ENCODE measurements at regions not wholly inside any gene's neighbourhood (a gene's known extent, or its start where the extent isn't known, plus 50 kb on each side); places are given as distances from the start of the nearest gene placed in this dataset.

DNA sequence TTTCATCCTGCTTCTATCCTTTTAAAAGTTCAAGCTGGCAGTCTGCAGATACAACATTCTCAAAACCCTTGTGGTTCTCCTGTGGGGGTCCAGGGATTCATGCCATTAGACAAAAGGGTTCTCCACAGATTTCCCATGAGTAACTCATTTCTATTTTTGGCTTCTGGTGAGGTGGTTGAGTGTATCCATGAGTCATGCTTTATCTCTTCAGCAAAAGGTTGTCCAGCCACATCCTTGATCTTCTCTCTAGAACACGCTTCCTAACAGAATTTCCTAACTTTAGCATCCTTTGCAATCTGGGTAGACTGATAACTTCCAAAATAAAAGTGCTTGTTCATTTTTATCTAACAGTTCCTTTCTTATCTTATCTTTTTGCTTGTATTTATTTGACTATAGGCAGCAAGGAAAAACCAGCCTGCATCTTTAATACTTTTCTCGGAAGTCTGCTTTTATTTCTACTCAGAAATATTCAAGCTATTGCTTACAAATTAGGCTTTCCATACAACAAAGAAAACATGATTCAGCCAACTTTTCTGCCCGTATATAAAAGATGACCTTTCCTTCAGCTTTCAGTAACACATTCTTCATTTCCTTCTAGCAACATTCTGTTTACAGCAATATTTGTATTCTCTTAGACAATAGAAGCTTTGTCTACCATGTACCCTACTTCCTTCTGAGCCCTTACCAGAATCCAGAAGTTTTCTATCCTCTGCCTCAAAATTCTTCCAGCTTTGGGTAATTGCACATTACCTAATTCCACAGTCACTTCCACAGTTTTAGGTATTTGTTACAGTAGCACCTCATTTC is 79.3 kb upstream of the IL6 start:
- Histone ChIP-seq H3K27ac (ENCODE audit: low read length) (no peak overlapping the region), H3K4me3 (ENCODE audit: low read depth in 2 of 2, low read length in 2 of 2) (no peak overlapping the region), H3K4me1 (ENCODE audit: control insufficient read depth, insufficient read depth, low read length) (no peaks in the 10 kb centered on the region), H3K27me3 (ENCODE audit: control insufficient read depth, insufficient read depth, low read length) (no peaks in the 10 kb centered on the region), H3K36me3 (ENCODE audit: control insufficient read depth, insufficient read depth, low read length) (no peaks in the 10 kb centered on the region), H3K9me3 (ENCODE audit: control insufficient read depth, insufficient read depth, low read depth, low read length) (peaks cover 52% of the 10 kb centered on the region)
- no peak for TF ChIP-seq POLR2AphosphoS5 (IDR thresholded peaks at IDR 0.05; ENCODE audit: low read depth, low read length)
- TF ChIP-seq, protein P1, sequence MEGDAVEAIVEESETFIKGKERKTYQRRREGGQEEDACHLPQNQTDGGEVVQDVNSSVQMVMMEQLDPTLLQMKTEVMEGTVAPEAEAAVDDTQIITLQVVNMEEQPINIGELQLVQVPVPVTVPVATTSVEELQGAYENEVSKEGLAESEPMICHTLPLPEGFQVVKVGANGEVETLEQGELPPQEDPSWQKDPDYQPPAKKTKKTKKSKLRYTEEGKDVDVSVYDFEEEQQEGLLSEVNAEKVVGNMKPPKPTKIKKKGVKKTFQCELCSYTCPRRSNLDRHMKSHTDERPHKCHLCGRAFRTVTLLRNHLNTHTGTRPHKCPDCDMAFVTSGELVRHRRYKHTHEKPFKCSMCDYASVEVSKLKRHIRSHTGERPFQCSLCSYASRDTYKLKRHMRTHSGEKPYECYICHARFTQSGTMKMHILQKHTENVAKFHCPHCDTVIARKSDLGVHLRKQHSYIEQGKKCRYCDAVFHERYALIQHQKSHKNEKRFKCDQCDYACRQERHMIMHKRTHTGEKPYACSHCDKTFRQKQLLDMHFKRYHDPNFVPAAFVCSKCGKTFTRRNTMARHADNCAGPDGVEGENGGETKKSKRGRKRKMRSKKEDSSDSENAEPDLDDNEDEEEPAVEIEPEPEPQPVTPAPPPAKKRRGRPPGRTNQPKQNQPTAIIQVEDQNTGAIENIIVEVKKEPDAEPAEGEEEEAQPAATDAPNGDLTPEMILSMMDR (IDR thresholded peaks at IDR 0.05): no peak
- TF ChIP-seq SIN3A (IDR thresholded peaks at IDR 0.05; ENCODE audit: borderline replicate concordance, insufficient read depth, low read depth, low read length): no peak
- TF ChIP-seq, protein P2, sequence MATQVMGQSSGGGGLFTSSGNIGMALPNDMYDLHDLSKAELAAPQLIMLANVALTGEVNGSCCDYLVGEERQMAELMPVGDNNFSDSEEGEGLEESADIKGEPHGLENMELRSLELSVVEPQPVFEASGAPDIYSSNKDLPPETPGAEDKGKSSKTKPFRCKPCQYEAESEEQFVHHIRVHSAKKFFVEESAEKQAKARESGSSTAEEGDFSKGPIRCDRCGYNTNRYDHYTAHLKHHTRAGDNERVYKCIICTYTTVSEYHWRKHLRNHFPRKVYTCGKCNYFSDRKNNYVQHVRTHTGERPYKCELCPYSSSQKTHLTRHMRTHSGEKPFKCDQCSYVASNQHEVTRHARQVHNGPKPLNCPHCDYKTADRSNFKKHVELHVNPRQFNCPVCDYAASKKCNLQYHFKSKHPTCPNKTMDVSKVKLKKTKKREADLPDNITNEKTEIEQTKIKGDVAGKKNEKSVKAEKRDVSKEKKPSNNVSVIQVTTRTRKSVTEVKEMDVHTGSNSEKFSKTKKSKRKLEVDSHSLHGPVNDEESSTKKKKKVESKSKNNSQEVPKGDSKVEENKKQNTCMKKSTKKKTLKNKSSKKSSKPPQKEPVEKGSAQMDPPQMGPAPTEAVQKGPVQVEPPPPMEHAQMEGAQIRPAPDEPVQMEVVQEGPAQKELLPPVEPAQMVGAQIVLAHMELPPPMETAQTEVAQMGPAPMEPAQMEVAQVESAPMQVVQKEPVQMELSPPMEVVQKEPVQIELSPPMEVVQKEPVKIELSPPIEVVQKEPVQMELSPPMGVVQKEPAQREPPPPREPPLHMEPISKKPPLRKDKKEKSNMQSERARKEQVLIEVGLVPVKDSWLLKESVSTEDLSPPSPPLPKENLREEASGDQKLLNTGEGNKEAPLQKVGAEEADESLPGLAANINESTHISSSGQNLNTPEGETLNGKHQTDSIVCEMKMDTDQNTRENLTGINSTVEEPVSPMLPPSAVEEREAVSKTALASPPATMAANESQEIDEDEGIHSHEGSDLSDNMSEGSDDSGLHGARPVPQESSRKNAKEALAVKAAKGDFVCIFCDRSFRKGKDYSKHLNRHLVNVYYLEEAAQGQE (IDR thresholded peaks at IDR 0.05; ENCODE audit: insufficient read depth in 1 of 2, low read depth in 2 of 2, low read length in 1 of 2): no peak
- TF ChIP-seq TCF7L2 (IDR thresholded peaks at IDR 0.05; ENCODE audit: low read depth, low read length): no peak
- no peak for ATAC-seq
- CTCF ChIA-PET: no interaction called here
- DNase-seq (ENCODE audit: low read depth, low spot score): no peak
- POLR2A ChIA-PET: no interaction called here
- in situ Hi-C loops (cut with HindIII; ENCODE audit: low pct_unique_long_range_greater_than_20kb, low sequenced_read_pairs): no loop called here
- intact Hi-C loops (cut with micrococcal nuclease; ENCODE audit: unreplicated experiment): no loop called here
- BruUV-seq (replicated peaks): no TSS peak

- in situ Hi-C loops (cut with HindIII; ENCODE audit: low pct_unique_long_range_greater_than_20kb, low sequenced_read_pairs): no loop called here
- Histone ChIP-seq H3K36me3 (ENCODE audit: control insufficient read depth, insufficient read depth, low read length) (no peaks in the 10 kb centered on the region), H3K4me1 (ENCODE audit: control insufficient read depth, insufficient read depth, low read length) (no peaks in the 10 kb centered on the region), H3K27ac (ENCODE audit: low read length) (no peak overlapping the region), H3K9me3 (ENCODE audit: control insufficient read depth, insufficient read depth, low read depth, low read length) (peaks cover 56% of the 10 kb centered on the region), H3K4me3 (ENCODE audit: low read depth in 2 of 2, low read length in 2 of 2) (no peak overlapping the region), H3K27me3 (ENCODE audit: control insufficient read depth, insufficient read depth, low read length) (no peaks in the 10 kb centered on the region)
- intact Hi-C loops (cut with micrococcal nuclease; ENCODE audit: unreplicated experiment): no loop called here
- no TSS peak for BruUV-seq (replicated peaks)
- ChIA-PET CTCF (interaction anchor here (0.6 kb wide), 1 partner anchor 78 kb away, joined by 5 read pairs; no protein-coding TSS in a partner anchor), POLR2A (no interaction called here)
- no peak for ATAC-seq
- no peak for DNase-seq (ENCODE audit: low read depth, low spot score)
- TF ChIP-seq SIN3A (IDR thresholded peaks at IDR 0.05; ENCODE audit: borderline replicate concordance, insufficient read depth, low read depth, low read length): no peak
- TF ChIP-seq, protein P1 (IDR thresholded peaks at IDR 0.05): no peak
- TF ChIP-seq, protein P2 (IDR thresholded peaks at IDR 0.05; ENCODE audit: insufficient read depth in 1 of 2, low read depth in 2 of 2, low read length in 1 of 2): no peak
- TF ChIP-seq TCF7L2 (IDR thresholded peaks at IDR 0.05; ENCODE audit: low read depth, low read length): no peak
- TF ChIP-seq POLR2AphosphoS5 (IDR thresholded peaks at IDR 0.05; ENCODE audit: low read depth, low read length): no peak
These were observed 81.4 kb upstream of the IL6 start for GRCh38 chr7:22645418-22646181.
